Kidney (tissue), 13 donors: ENCODE measurements at regions not wholly inside any gene's neighbourhood (a gene's known extent, or its start where the extent isn't known, plus 50 kb on each side); places are given as distances from the start of the nearest gene placed in this dataset.

Source experiments
- DNase-seq, 5 donors: peaks; one replicate each; pipeline ENCODE4 v3.0.0-alpha.2; 2013 to 2020
- FAIRE-seq: peaks from 2 replicates; lab custom pipeline; 2012; peaks lifted over from hg19 to GRCh38; lab: Jason Lieb, UNC
- H3K27ac ChIP-seq, 2 donors: one replicate each; pipeline ENCODE4 v1.7.0; 2013; ENCODE audit warnings: low read depth in 2 of 2, low read length in 2 of 2, inconsistent platforms in 1 of 2
- H3K27me3 ChIP-seq: one replicate; pipeline ENCODE4 v1.7.1; 2013; ENCODE audit warnings: low read length, inconsistent platforms; ENCODE audit not compliant: control insufficient read depth, insufficient read depth
- H3K36me3 ChIP-seq, 3 donors: one replicate each; pipeline versions ENCODE4 v1.7.0 to v1.7.1; 2013; ENCODE audit warnings: low read length in 3 of 3, control low read depth in 1 of 3, inconsistent platforms in 1 of 3; ENCODE audit not compliant: insufficient read depth in 3 of 3, control insufficient read depth in 2 of 3
- H3K4me1 ChIP-seq, 3 donors: one replicate each; pipeline versions ENCODE4 v1.7.0 to v1.7.1; 2013; ENCODE audit warnings: low read length in 3 of 3, inconsistent platforms in 1 of 3, low read depth in 1 of 3; ENCODE audit not compliant: control insufficient read depth in 2 of 3, insufficient read depth in 2 of 3
- H3K4me3 ChIP-seq, 3 donors: one replicate each; pipeline versions ENCODE4 v1.7.0 to v1.8.1; 2013; ENCODE audit warnings: low read length in 3 of 3, control low read depth in 1 of 3, inconsistent platforms in 1 of 3
- H3K9ac ChIP-seq, 3 donors: one replicate each; pipeline versions ENCODE4 v1.7.0 to v1.7.1; 2013; ENCODE audit warnings: low read length in 3 of 3, control low read depth in 1 of 3, inconsistent platforms in 1 of 3
- H3K9me3 ChIP-seq, 3 donors: one replicate each; pipeline versions ENCODE4 v1.7.0 to v1.7.1; 2013; ENCODE audit warnings: low read length in 3 of 3, control low read depth in 1 of 3, inconsistent platforms in 1 of 3; ENCODE audit not compliant: control insufficient read depth in 2 of 3, insufficient read depth in 1 of 3
- intact Hi-C: fragments of 100-400 bp; cut with DNase I; formaldehyde crosslinking; loops from one replicate; pipeline ENCODE4 v1.11.1; 2022
- TF ChIP-seq, protein P1 (sequence below): IDR thresholded peaks from 3 replicates; pipeline ENCODE4 v1.5.1; 2012; ENCODE audit warnings: mild to moderate bottlenecking, moderate library complexity, borderline replicate concordance; ENCODE audit not compliant: insufficient read depth; ENCODE audit errors: extremely low read depth
- donor health status: control.
- donor health status: control.
- donor health status: control.
- donor health status: control.
- donor health status: control.
- donor health status: DM: yes; HTN: yes; CAD: no.
- donor health status: Normal renal cell carcinoma (clear cell type).

DNA sequence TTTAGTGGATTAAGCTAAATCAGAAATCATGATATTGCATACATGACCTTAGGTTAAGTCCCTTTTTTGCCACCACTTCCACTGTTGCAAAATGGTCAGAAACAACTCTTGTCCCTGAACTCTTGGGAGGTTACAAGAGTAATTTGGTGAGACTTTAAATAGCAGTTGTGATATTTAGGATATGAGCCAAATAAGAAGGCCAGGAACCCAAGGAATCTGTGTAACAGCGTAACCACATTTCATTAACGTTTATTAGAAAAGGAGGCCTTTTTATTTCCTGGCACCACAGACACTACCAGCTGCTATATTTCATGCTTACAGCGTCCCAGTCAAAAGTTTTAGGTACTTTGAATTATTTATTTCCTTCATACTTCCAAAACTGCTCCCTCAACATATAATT lies 268.0 kb downstream of the GPD2 start:
- intact Hi-C loops = no loop called here
- TF ChIP-seq, protein P1, sequence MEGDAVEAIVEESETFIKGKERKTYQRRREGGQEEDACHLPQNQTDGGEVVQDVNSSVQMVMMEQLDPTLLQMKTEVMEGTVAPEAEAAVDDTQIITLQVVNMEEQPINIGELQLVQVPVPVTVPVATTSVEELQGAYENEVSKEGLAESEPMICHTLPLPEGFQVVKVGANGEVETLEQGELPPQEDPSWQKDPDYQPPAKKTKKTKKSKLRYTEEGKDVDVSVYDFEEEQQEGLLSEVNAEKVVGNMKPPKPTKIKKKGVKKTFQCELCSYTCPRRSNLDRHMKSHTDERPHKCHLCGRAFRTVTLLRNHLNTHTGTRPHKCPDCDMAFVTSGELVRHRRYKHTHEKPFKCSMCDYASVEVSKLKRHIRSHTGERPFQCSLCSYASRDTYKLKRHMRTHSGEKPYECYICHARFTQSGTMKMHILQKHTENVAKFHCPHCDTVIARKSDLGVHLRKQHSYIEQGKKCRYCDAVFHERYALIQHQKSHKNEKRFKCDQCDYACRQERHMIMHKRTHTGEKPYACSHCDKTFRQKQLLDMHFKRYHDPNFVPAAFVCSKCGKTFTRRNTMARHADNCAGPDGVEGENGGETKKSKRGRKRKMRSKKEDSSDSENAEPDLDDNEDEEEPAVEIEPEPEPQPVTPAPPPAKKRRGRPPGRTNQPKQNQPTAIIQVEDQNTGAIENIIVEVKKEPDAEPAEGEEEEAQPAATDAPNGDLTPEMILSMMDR = no peak
- Histone ChIP-seq H3K27me3 (no peaks in the 10 kb centered on the region), H3K4me3 (no peak overlapping the region), H3K9ac (no peak overlapping the region), H3K27ac (no peak overlapping the region), H3K36me3 (no peaks in the 10 kb centered on the region), H3K4me1 (no peaks in the 10 kb centered on the region), H3K9me3 (no peaks in the 10 kb centered on the region)
- DNase-seq = peak in 2 of 5 donors; percentile 10 to 54
- no peak for FAIRE-seq

DNA sequence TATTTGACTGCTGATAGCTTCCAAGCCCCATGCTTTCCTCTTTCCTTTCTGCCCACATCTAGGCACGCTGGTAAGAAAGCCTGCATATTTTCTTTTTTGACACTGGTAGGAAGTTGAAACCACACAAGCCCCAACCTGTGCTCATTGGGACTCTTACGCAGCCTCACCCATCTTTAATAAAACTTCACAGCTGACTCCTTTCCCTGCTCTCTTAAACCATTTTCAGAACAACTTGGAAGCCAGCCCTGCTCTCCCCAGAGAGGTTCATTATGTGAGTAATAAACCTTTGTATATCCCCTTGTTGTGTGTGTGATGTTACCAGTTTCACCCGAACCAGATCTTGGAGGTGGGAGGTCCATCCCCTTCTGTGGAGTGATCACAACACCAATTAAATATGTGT lies 268.4 kb downstream of the GPD2 start:
- peak overlapping the region in 1 of 2 donors; percentile 4 for H3K27ac ChIP-seq
- FAIRE-seq = no peak
- TF ChIP-seq, protein P1 = no peak
- no peaks in the 10 kb centered on the region for H3K4me1 ChIP-seq
- no peak overlapping the region for H3K9ac ChIP-seq
- DNase-seq = peak in 3 of 5 donors; percentile 11 to 79 (median 32)
- H3K4me3 ChIP-seq = no peak overlapping the region
- H3K36me3 ChIP-seq = no peaks in the 10 kb centered on the region
- intact Hi-C loops = no loop called here
- H3K9me3 ChIP-seq = no peaks in the 10 kb centered on the region
- no peaks in the 10 kb centered on the region for H3K27me3 ChIP-seq

DNA sequence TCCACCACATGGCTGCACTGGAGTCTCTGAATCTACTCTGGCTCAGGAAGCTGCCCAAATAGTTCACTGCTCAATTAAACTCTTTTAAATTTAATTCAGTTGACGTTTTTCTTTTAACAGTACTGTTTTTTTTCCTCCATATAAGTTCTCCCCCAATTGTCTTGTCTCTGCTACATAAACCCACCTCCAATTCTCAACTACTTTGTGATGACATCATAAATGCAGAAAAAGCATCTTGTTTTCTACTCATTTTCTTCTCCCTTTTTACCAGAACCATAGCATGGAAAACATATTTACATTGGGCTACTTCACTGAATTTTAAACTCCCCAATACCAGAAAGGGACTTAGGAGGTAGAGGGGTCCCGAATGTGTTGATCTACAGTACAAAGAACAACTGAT lies 270.4 kb downstream of the GPD2 start:
- intact Hi-C loops = no loop called here
- H3K9ac ChIP-seq = no peak overlapping the region
- DNase-seq (no peak), FAIRE-seq (no peak)
- no peaks in the 10 kb centered on the region for H3K4me1 ChIP-seq
- no peaks in the 10 kb centered on the region for H3K9me3 ChIP-seq
- TF ChIP-seq, protein P1 = no peak
- no peaks in the 10 kb centered on the region for H3K36me3 ChIP-seq
- H3K27ac ChIP-seq = no peak overlapping the region
- H3K4me3 ChIP-seq = no peak overlapping the region
- H3K27me3 ChIP-seq = no peaks in the 10 kb centered on the region

DNA sequence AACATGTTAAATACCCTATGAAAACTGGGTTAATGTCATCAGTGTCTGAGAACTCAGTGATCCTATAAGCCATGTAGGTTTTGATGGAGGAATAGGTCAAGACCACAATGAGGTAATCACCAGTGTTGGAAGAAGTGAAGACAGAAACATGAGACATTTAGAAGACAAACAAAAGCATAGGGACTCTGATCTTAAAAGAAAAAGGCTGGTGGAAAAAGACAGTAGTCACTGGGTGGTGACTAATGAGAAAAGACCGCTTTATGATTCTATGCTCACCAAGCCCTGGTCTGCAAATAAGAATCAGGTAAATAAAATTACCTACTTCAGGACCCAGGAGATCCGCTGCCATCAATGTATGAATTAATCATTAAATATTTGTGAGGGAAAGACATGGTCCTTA lies 271.9 kb downstream of the GPD2 start:
- FAIRE-seq = no peak
- DNase-seq = no peak
- Histone ChIP-seq H3K4me3 (no peak overlapping the region), H3K9me3 (no peaks in the 10 kb centered on the region), H3K27ac (no peak overlapping the region), H3K27me3 (no peaks in the 10 kb centered on the region), H3K9ac (no peak overlapping the region), H3K4me1 (no peaks in the 10 kb centered on the region), H3K36me3 (no peaks in the 10 kb centered on the region)
- TF ChIP-seq, protein P1 = no peak
- intact Hi-C loops = no loop called here
